ENCODE measurements at regions not wholly inside any gene's neighbourhood (a gene's known extent, or its start where the extent isn't known, plus 50 kb on each side); places are given as distances from the start of the nearest gene placed in this dataset.

DNA sequence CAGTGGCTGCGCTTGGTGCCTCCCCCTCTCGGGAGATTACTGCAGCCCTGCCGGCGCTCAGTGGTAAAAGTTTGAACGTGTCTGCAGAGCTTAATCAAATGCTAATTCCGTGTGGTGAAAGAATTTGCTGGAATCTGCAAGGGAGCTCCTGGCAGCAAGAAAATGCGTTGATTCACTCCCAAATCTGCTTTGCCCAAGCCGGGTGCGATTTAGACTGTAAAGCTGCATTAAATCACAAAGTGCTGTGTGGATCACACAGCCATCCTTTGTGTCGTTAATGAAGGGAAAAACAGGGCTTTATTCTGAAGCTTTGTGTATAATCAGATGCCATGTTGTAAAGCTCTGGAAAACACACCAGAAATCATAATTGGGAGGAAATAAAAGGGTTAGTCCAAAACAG, 444.1 kb downstream of the BCOR start:
- no peak for DNase-seq

DNA sequence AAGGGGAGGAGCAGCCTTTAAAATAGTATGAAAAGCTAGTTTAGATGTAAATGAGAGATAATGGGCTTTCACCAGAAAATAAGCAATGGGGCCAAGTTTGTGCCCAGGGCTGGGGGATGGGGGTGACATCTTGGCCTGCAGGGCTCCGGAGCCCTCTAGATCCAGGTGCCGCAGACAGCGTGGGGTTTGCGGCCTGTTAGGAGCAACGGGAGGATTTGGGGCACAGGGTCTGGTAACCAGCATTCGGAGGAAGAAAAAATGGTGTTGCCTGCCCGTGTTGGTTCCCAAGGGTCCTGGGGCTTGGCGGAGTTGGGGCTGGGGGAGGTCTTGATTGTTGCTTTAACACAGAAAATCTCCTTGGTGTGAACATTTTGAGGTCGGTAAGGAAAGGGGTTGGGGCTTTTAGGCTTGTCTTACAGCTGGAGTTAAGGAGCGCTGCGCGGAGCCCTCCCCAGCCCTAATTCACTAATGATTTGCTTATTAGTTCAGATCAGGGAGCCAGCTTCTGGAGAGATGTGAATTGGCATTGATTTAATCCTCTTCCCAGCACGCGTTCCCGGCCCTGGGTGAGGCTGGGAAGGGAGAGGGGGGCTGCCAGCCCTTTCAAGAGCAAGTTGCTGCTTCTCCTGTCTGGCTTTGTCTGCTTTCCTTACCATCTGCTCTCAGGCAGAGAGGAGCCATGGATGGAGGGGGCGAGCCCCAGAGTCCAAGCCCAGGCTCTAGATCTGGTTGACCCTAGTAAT, 443.4 kb downstream of the BCOR start:
- DNase-seq = no peak

DNA sequence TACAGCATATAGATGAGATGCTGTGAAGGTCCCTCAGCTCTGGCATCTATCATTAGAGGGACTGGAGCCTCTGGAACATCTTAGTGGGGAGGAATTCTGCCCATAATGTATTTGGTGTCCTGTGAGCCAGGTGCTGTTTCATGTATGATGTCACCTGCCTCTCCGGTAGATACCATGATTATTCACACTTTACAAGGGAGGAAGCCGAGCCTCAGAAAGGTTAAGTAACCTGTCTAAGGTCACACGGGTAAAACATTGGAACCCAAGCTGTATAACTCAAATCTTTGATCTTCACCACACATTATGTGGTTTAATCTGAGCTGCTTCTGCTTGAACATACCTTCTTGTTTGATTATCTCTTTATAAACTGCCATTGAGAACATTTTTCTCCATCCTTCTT, 442.8 kb downstream of the BCOR start:
- DNase-seq = no peak

DNA sequence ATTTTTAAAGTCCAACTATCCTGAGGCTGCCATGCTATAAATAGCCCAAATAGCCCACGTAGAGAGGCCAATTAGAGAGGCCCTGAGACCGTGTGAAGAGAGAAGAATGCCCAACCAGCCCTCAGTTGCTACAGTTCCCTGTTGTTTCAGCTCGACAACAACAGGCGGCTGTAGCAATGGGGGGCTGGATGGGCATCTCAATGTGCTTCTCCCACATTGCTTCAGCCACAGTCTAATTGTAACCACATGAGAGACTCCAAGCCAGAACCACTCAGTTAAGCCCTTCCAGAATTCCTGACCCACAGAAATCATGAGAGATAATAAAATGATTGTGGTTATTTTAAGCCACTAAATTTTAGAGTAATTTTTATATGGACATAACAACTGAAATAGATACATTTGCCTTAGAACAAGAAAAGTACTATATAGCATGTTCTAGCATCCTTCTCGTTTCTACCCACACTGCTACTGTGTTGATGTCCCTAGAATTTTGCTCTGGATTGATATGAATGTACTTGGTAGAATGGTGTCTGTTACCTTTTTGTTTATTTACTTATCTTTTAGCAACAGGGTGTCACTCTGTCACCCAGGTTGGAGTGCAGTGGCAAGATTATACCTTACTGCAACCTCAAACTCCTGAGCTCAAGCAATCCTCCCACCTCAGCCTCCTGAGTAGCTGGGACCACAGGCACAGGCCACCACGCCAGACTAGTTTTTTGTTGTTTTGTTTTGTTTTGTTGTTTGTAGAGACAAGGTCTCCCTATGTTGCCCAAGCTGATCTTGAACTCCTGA, 436.4 kb downstream of the BCOR start:
- DNase-seq = no peak

DNA sequence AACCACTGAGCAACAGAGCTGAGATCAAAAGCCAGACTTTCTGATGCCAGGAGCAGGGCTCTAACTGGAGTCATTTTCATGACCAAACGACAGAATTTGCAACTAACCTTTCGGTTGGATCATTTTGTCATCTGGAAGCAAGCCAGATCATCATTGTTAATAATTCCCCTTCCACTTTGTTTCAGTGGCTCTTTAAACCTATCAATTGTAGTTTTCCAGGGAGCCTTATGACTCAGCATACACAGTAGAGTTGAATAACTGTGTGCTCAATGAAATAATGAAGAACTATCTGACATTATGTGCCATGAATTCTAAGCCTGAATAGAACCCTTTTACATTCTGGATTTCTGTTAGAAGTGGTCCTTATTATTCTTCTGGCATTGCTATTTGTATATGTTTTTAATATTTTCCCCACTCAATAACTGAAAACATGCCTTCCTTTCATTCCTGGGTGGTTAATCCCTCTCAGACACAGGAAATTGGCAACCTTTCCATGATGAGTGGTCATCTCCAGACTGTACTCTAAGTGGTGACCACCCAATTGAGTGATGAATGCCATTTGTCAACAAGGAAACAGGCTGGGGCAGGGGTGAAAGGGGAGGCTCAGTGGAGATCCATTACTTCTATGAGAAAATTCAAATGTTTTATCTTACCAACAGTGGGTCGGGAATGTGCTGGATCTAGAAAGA, 431.8 kb downstream of the BCOR start:
- no peak for DNase-seq

DNA sequence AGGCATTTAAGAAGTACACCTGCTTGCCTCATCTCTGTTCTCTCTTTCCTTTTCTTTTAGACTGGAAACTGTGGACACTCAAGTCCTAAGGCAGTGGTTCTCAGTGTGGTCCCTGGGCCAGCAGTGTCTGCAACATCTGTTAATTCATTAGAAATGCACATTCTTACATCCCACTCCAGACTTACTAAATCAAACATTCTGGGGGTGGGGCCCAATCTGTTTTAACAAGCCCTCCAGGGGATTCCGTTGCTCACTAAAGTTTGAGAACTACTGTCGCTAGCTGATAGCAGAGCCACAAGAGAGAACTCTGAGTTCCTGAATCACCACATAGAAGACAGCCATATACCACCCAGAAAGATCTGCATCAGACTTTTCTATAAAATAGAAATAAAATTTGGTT, 430.6 kb downstream of the BCOR start:
- no peak for DNase-seq

DNA sequence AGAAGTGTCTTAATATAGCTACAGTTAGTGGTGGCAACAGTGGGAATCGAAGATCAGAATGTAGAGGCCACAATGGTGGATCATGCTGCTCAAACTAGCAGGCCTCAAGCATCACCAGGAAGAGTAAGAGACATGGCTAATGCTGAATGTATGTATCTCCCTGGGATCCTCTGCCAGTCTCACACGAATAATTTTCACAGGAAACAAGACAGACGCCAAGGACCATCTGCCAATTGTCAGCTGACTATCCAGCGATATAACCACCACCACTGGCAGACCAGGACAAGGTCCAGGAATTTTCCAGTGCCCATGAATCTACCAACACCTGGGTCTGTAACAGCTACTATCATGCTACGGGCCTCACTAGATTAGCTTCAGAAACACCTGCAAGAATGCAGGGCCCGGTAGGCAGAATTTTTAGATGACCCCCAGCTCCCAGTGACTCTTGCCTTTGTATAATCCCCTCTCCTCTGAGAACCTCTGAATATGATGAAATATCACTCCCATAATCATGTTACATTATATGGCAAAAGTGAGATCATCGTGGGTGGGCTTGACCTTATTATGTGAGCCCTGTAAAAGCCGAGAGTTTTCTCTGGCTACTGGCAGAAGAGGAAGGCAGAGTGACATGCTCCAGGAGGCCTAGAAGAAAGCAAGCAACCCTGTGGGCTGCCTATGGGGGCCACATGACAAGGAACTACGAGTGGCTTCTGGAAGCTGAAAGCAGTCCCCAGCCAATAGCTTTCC, 429.8 kb downstream of the BCOR start:
- no peak for DNase-seq

DNA sequence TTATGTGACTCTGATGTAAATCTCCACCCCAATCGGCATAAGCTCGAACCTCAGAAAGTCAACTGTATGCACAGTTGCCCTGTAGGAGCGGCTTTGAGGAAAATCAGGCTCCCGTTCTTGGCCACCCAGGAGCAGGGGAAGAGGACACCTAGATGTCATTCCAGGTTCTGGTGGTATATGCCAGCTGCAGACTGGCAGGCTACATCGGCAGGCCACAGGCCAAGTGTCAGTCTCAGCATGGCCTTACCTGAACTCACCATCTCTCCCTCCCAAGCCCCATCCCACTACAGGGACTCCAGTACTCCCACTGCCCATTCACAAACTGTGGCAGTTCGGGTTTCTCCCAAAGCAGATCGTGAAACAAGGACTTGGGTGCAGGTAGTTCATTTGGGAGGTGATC, 428.1 kb downstream of the BCOR start:
- DNase-seq = no peak

DNA sequence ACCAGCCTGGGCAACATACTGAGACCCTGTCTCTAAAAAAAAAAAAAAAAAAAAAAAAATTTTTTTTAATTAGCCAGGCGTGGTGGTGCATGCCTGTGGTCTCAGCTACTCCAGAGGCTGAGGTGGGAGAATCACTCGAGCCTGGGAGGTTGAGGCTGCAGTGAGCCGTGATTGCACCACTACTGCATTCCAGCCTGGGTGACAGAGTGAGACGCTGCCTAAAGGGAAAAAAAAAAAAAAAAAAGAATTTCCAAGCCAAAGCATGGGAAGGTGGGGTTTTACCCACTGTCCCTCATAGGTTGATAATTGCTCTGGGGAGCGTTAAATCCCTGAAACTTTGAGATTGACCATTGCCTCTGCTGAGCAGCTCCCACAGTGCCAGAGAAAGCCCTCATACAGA, 427.5 kb downstream of the BCOR start:
- DNase-seq = no peak

DNA sequence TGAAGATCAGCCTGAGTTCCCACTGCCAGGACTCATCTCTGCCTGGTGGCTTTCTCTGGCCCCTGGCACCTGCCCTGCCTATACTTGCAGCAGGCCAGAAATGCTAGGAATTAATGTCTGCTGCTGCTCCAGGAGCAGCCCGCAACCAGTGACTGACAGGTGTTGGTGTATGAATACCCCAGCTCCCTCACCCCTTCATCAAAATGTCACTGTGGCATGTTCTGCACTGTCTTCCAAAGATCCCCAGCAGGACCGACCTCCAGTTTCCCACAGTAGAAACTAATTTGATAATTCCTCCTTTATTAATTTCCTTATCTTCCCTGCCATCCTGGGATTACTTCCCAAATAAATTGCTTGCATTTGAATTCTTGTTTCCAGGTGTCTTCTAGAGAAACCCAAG, 425.4 kb downstream of the BCOR start:
- no peak for DNase-seq

DNA sequence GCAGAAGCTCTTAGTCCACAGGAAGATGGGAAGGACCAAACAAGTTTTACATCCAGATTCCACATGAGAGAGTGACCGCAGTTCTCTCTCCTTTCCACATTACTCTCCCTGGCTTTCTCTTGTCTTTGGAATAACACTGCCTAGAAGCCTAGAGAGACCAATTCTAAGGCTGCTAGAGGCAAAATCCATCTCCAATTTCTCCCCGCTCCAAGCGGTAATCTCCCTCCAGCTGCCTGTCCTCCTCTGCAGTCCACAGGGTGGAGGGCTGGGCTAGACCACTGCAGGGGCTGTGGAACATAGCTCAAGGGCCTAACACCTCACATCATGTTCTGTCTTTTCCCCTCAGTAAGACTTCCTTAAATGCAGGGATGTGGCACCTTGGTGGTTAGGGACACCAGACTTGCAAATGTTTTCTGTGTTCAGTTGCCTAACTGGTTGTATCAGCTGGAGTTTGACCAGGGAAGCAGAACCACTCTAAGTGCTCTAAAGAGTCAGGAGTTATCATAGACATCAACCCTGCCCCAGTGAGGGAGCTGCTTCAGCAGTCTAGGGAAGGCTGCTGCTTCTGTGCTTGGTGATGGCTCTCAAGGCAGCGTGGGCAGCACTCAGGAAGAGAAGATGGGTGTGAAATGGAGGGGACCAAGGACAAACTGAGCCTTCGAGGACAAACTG, 423.1 kb downstream of the BCOR start:
- DNase-seq = no peak

DNA sequence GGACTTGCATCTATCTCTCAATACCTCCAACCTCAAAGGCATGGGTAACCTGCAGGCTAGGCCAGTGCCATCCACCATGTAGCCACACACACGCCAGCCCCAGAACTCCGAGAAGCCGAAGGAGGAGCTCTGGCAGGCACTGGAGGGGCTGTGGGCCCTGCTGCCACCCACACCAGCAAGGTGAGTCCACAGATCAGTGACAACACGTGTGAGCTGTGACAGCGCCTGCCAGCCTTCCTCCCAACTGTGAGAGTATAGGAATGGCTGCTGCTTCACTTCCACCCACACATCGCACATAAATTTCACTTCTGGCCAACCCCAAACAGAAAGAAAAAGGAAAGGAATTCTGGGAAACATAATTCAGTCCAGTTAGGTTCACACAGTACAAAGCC, 422.6 kb downstream of the BCOR start:
- no peak for DNase-seq

DNA sequence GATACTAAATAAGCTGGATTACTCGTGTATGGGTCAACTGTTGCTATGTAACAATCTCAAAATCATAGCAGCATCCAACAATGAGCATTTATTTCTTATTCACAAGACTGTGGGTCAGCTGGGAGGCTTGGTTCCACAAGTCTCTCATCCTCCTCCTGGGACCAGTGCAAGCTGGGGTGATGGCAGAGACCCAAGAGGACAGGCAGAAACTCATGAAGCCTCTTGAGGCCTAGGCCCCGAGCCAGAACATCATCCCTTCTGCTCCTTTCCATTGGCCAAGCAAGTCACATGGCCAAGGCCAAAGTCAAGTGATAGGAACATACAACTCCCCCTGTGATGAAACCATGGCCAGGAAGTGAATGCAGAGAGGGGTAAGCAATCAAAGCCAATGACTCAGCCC, 422.1 kb downstream of the BCOR start:
- no peak for DNase-seq

DNA sequence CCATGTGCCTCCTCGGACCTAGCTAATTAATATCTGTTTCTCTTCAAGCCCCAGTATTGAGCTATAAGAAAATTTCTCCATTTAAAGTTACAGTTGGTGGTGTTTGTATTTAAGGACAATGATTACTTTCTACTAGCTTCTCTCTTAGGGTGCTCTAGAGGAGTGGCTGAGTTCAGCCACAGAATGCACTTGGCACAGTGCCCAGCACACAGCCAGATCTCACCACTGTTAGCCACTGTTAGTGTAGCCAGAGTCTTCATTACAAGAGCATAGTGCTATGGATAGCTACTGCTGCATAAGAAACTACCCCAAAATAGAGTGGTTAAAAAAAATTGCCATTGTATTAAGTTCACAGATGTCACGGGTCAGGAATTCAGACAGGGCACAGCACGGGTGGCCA, 421.3 kb downstream of the BCOR start:
- no peak for DNase-seq

DNA sequence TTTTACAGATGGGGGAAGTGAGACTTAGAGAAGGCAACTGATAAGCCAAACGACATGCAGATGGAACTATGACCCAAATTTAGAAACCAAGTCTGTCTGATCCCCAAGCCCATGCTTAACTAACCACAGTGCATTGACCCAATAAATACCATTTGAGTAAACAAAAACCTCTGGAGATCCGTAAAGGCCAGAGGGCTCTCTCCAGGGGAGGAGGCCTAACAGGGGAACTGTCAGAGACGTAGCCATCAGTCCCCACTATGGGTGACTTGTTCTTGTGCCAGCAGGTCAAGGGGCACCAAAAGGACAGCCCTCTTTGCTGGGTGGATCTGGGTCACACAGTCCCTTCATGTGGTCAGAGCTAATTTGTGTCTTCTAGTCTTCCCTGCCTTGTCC, 420.2 kb downstream of the BCOR start:
- DNase-seq = no peak

DNA sequence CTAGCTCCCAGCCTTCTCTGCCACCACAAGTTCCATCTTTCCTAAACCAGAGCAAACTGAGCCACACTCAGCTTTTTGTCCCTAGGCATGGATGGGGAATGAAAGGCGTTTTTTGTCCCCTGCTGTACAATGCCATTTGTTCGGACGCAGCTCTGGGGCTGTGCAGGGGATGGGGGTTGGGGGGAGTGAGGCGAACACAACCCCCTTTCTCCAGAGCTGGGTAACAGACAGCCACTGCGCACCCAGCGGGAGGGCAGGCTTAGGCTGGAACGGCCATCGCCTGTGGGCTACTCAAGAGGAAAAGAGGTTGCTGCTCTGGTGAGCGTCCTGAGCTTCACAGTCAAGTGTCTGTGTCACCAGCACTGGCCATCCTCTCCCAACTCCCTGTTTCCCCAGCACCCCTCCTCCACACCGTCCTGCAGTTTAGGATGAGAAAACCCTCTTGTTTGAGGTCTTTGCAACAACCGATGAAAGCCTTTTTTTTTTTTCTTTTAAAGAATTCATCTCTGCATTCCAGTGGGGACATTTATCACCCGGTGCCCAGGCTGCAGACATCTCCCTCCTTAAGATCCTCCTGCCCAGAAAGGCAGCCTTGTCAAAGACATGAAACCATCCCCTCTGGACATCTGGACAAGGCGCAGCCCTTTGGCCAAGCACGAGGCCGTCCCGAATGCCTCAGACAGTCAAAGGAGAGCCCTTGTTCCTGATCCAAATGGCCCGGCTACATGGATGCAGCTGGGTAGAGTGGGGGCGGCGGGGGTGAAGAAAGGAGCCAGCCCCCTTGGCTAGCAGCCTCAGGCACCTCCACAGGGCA, 419.6 kb downstream of the BCOR start:
- no peak for DNase-seq

DNA sequence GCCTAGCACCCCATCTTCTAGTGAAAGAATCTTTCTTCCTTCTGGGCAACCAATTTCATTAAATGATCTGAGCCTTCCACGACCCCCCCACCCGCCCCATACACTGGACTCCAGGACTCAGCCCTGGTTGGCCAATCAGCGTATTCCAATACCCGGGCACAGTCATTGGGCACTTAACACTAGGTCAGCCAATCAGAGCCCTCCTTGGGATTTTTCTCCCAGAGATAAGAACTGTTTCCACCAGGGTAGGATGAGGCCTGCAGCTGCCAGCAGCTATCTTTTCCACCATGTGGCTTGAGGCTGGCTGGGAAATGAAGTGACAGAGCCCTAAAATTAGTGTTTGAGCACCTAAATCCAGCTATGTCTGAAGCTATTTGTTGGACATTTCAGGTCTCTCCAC, 418.8 kb downstream of the BCOR start:
- DNase-seq = no peak

DNA sequence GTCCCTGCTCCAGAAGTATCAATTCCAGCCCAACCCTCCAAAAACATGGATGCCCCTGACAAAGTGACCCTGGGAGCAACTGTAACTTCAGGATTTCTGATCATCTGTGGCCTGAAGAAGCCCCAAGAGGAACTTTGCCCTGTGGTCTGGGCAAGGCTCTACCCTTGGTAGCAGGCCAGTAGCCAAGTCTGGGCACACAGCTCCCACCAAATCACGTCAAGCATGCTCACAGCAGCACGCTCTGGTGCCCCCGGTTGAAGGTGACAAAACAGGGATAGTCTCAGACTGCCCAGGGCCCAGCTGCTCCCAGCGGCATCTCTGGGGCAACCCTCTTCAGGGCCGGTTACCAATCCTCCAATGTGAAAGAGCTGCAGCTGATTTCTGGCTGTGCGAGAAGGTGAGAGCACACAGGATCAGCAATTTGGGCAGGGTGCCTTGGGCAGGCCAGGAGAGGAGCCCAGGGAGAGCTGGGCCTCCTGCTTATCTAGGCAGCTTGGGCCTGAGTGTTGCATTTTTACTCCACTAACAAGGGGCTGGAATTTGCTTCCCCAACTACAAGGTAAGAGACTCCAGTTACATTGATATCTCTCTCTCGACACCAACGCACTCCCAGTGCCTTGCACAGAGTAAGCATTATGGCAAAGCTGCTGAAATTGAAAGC, 418.1 kb downstream of the BCOR start:
- no peak for DNase-seq

DNA sequence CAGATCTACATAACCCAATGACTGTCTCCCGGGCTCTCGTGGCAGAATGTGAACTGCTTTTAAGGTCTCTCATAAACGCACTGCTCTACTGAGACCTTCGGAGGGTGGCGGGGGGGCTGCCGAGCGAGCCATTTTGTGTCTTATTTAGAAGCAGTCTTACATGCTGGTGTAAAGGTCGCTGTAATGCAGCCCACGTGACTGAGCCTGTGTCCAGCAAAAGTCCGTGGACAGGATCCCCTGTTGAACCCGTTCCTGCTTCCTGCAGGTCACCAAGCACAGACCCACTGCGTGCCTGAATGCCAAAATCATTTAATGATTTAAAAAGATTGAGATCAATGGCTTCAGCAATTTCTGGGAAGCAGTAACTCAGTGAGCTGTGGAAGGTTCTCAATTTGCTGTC, 415.9 kb downstream of the BCOR start:
- no peak for DNase-seq

DNA sequence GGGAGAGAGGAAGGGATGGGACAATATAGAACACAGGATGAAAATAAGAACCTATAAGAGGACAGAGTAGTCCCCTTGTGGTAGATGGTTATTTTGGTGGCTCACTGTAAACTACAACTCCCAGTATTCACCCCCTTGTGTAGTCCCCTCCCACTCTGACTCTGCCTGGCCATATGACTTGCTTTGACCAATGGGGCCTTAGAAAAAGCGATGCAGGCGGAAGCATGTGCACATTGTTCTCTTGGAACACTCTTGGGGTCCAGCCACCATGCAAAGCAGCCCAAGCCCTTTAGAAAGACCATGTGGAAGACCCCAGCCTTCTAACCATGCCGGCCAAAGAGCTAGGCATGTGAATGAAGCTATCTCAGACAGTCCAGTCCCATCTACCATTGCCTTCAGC, 415.0 kb downstream of the BCOR start:
- no peak for DNase-seq

DNA sequence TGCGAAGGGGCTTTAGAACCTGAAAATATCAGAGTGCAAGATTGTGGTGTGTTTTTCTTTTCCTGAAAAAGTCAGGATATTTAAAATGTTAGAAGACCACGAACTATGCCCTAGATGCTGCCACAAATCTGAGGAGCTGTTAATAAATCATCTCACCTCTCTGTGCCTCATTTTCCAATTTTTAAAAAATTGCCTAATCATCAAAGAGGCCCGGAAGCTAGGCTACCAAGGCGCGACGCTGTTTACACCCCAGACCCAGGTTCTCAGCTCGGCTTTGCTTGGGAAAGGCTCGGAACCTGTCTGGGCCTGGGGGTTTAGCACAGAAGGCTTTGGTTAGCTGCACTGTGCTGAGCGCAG, 409.6 kb downstream of the BCOR start:
- DNase-seq = no peak

All from NCI-H345 (cell line).